Ammon's horn (tissue), 1 donor: ENCODE measurements at regions not wholly inside any gene's neighbourhood (a gene's known extent, or its start where the extent isn't known, plus 50 kb on each side); places are given as distances from the start of the nearest gene placed in this dataset.

Source experiments
- DNase-seq: peaks from one replicate; pipeline ENCODE4 v3.0.0-alpha.2; 2016; ENCODE audit warnings: low spot score

- no peak for DNase-seq
These were observed 75.8 kb downstream of the DAD1 start for GRCh38 chr14:22513066-22513812.

DNA sequence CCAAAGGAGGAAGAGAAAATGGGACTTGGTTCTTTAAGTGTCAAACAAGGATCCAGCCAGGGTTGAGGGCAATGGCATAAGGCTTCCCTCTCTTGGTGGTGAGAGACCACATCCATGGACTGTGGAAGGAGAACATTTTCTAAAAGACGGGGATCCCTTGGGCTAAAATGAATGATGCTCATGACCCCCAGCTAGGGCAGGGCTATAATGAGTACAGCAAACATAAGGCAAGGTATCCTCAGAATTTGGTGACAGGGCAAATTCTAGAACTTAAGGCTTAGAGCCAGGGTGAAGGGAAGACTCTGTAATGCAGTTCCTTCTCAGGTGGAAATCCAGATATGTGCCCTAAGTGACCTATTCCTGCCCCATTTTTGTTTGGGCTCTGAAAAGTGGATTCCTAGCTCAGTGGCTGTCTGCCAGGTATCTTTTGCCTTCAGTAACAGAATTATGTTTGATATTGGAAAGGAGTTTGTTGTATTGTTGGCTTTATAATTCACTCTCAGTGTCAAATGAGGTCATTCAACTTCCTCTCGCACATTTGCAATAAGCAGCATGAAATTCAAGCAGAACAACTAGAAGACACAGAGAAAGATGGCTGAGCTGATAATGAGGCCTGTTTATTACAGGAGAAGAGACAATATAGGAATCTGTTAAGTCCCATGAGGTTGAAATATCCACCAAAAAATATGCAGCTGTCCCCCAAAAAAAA is 76.8 kb downstream of the DAD1 start:
- no peak for DNase-seq

GRCh38 chr14:22510527-22511110 is 78.4 kb downstream of the DAD1 start:
- DNase-seq = no peak

DNA sequence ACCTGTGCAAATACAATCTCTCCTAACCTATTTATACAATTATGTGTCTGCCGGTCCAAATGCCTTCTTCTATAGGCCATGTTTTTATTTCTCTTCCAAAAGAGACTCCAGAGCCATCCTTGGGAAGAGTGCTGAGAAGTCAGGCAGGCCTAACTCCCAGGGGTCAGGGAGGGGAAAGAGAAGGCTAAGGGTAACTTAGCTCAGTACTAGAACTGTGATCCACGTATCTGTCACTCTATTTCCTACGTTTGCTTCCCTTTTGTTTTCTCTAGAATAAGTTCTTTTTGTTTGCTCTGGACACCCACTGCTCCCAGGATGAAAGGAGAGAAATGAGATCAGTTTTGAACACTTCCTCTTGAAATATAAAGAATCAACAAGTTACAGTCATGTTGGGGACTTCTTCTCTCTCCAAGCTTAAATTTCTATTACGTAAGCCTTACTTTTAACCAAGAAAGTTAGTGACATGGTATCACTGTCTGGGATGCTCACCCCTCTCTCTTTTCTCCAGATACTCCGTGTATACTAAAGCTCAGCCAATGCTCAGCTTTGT is 79.2 kb downstream of the DAD1 start:
- DNase-seq = no peak

- DNase-seq = no peak
These were observed 79.9 kb downstream of the DAD1 start for GRCh38 chr14:22509036-22509709.

GRCh38 chr14:22508662-22509035 is 80.4 kb downstream of the DAD1 start:
- DNase-seq = no peak

DNA sequence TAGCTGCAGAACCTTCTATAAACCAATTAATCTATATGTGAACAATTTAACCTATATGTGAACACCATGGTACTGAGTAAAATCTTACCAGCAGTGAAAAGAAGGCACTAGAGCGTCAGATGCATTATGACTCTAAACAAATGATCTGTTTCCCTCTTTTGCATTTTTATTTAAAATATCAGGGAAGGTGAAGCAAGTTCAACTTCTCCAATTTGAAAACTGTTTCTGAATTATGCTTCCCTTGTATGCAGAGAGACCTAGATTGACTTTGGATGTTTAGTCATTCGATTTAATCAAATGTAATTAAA is 80.9 kb downstream of the DAD1 start:
- no peak for DNase-seq

DNA sequence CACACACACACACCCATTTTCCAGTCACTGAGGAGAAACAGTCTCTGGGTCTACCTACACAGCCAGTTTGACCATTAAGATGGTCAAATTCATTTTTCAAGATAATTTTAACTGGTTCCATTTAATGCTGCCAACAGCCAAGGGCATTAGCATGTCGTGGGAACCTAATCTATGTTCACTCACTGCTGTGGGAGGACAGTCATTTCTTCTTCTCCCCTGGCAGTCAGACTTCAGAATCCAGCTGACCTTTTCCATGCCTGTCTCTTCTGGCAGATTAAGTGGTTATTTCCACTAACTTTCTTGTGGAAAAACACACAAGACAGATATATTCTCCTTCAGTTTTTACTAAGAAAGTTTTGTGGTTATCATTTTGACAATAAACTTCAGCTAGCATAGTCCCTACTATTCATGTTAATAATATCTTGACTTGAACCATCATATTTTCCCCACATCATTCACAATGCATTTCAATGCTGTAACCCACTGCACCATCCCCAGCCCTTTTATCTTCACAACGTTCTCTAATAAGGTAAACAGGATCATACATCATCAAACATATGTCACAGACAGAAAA is 82.2 kb downstream of the DAD1 start:
- DNase-seq = no peak

DNA sequence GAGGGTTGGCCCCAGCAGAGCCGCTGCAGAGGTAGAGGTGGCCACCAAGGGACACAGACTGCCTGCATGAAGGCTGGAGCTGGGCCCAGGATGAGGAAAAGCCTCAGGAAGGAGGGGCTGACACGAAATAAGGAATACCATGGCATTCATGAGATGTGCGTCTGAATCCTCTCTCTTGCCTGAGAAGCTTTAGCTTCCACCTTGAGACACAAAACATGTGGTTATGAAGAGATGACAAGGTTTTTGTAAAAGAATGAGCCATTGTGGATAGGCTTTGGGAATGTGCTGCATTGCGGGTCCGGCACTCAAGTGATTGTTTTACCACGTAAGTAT is 82.7 kb downstream of the DAD1 start:
- DNase-seq = no peak

- DNase-seq = no peak
These were observed 83.2 kb downstream of the DAD1 start for GRCh38 chr14:22505697-22506377.

GRCh38 chr14:22505309-22505696 is 83.7 kb downstream of the DAD1 start:
- DNase-seq = no peak

DNA sequence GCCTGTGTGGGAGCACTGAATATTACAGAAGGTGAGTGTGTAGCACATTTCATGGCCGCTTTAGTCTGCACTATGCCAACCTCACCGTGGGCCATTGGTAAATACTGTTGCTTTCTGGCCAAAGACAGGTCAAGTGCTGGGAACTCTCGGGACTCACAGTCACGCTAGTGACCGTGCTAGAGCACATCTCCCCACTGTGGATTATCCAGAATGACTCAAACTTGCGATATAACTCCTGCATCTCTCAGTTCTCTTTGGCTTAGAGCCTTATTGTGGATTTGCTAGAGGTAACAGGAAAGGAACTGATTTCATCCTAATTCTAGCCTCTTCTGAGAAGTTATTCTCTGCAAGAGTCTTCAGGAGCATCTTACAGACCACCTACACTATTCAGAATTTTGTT is 86.5 kb downstream of the DAD1 start:
- DNase-seq = no peak

- DNase-seq = no peak
These were observed 87.0 kb downstream of the DAD1 start for GRCh38 chr14:22502007-22502406.

- no peak for DNase-seq
These were observed 87.9 kb downstream of the DAD1 start for GRCh38 chr14:22500954-22501726.

- DNase-seq = no peak
These were observed 88.5 kb downstream of the DAD1 start for GRCh38 chr14:22500525-22500924.

DNA sequence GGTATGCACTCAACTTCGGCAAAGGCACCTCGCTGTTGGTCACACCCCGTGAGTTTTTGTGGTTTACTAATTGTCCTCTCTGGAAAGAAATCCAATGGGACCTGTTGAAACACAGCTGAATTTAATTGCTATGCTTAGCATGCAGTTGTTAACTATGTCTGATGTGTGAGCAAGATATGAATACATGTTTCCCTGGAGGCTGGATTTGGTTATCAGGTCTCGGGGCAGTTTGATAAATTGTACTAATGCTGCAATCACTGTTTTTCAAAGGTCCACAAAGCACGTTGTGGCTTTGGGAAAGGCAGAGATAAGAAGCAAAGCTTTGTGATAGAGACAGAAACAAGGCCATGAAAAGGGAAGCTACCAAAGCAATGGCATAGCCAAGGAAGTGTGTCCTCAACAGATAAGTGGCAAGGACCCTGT is 91.3 kb downstream of the DAD1 start:
- DNase-seq = no peak

DNA sequence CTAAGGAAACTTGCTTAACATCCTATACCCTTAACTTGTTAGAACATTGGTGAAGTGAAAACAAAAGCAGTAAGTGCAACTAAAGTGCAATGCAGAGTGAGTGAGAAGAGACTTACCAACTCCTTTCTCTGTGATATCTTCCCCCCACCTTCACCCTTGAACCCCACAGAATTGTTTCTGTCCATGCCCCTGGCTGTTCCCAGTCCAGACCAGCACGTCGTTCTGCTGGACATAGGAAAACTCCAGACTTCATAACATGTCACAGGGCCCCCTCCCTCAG is 91.9 kb downstream of the DAD1 start:
- no peak for DNase-seq

DNA sequence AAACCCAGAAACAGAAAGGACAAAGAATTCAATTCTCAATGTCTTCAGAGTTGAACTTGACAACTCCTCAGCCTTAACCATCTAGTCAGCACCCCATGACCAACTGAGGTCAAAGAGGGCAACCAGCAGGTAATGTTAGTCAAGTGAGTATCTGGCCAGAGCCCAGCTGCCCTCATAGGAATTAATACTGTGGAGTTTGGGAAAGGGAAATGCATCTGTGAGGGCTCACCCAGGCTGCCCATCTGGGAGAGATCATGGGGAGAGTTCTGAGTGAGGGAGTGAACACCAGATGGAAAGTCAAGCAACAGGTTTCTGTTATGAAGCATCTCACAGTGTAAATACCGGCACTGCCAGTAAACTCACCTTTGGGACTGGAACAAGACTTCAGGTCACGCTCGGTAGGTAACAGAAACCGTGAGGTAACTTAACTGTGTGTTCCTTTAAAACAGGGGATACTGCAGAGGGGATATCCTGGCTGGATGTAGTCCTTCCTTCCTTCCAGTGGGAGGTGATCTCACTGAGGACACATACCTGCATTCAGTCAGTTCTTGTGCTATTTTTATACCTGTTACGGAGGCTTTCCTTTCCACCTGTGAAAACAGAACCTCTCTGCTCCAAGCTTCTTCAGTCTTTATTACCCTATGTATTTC is 94.4 kb downstream of the DAD1 start:
- DNase-seq = no peak

- no peak for DNase-seq
These were observed 95.3 kb downstream of the DAD1 start for GRCh38 chr14:22493753-22494152.

- DNase-seq = no peak
These were observed 96.1 kb downstream of the DAD1 start for GRCh38 chr14:22492622-22493542.
